ENCODE measurements at regions not wholly inside any gene's neighbourhood (a gene's known extent, or its start where the extent isn't known, plus 50 kb on each side); places are given as distances from the start of the nearest gene placed in this dataset.
A peak's percentile ranks its signal among the peaks of the same experiment; 100 is the strongest.

- peak; percentile 28 for DNase-seq
- ATAC-seq (ENCODE audit: poor library complexity): no peak
- intact Hi-C loops (cut with DNase I): no loop called here
These were observed 72.1 kb upstream of the CTDP1 start for GRCh38 chr18:79607361-79607952.

GRCh38 chr18:79608069-79608468 is 71.5 kb upstream of the CTDP1 start:
- ATAC-seq (ENCODE audit: poor library complexity) (no peak), DNase-seq (peak; percentile 6)
- intact Hi-C loops (cut with DNase I): no loop called here

DNA sequence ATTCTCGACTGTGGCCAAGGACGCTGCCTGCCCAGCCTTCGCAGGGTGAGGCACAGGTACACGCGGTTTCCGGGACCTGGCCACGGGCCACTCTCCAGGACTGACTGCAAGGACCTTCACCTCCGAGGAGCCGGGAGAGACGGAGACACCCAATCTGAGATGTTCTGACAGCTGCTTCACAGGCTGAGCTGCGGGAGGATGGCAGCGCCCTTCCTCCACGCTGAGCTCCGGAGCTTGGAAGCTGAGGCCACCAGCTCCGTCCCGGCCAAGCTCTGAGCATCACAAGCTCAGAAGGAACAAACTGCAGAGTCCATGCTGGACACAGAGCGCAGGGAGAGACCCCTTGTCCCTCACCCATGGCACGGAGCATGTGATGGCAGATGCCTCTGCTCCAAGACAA is 71.1 kb upstream of the CTDP1 start:
- ATAC-seq (ENCODE audit: poor library complexity) (no peak), DNase-seq (peak; percentile 35)
- intact Hi-C loops (cut with DNase I): no loop called here

- intact Hi-C loops (cut with DNase I): no loop called here
- DNase-seq: peak; percentile 18
- no peak for ATAC-seq (ENCODE audit: poor library complexity)
These were observed 70.6 kb upstream of the CTDP1 start for GRCh38 chr18:79608999-79609461.

DNA sequence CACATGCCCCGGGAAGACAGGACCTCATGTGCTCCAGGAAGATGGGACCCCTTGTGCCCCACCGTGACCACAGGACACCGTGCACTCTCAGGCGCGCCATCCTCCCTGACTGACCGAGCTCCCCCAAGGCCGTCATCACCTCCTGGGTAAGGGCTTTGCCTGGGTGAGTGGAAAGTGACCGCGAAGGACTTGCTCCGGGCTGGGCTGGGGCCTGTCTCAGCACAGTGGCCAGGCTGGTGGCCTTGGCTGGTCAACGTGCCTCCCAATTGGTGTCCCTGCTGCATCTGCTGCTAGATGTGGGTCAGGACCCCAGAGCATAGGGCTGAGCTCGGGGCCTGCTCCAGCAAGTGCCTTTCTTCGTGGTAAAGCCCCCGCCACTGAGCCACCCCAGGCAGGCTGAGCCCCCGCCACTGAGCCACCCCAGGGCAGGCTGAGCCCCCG is 69.7 kb upstream of the CTDP1 start:
- ATAC-seq (ENCODE audit: poor library complexity) (no peak), DNase-seq (peak; percentile 32)
- intact Hi-C loops (cut with DNase I): no loop called here

GRCh38 chr18:79610461-79611039 is 69.1 kb upstream of the CTDP1 start:
- intact Hi-C loops (cut with DNase I): no loop called here
- DNase-seq (peak; percentile 34), ATAC-seq (ENCODE audit: poor library complexity) (no peak)

DNA sequence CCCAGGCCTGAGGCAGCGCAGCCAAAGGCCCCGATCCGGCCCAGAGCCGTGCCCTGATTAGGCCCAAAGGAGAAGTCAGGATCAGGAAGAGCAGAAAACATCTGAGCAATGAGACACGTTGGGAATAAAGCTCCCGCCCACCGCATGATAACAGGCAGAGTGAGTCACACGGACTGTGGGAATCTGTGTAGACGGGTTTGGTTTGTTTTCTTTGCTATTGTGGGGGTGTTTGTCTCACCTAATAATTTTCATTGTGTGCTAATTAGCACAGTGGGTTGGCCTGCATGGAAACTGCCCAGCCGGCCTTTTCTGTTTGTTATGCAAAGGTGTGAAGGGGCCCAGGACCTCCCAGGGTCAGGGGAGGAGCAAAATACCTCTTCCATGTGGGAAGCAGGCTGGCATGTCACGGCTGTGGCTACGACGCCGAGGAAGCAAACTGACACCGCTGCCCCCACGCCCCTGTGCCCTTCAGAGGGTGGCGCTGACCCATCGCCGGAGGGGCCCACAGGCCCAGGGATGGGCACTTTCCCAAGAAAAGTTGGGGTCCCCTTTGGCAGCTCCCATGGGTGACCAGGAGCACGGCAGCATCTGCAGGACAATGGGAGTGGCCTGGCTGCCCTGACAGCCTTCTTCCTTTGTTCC is 68.4 kb upstream of the CTDP1 start:
- DNase-seq (peak; percentile 55), ATAC-seq (ENCODE audit: poor library complexity) (peak; percentile 66)
- intact Hi-C loops (cut with DNase I): no loop called here

DNA sequence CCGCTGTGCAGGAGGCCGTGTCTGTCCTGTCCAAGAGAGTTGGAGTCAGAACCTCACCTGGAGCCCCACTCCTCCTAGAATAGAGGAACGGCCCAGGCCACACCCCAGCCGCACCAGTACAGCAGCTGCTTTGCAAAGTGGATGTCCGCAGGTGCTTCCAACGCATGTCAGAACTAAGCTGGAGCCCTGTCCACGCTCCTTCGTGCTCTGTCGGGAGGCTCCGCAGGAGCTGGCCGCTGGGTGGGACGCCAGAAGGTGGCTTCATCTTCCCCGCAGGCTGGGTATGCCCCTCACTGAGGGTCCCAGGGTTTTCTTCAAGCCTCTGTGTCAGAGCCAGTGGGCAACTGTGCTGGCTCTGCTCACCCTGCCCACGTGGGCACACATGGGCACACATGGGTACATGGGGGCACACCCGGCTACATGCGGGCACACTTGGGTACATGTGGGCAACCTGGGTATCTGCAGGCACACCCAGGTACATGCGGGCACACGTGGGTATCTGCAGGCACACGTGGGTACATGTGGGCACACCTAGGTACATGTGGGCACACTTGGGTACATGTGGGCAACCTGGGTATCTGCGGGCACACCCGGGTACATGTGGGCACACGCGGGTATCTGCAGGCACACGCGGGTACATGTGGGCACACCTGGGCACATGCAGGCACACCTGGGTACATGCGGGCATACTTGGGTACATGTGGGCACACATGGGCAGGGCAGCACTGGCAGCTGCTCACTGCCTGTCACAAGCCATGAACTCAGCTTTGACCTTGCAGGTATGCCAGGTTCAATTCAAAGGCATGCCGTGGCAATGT is 67.1 kb upstream of the CTDP1 start:
- intact Hi-C loops (cut with DNase I): no loop called here
- DNase-seq (peak; percentile 24), ATAC-seq (ENCODE audit: poor library complexity) (no peak)

GRCh38 chr18:79613186-79613931 is 66.2 kb upstream of the CTDP1 start:
- intact Hi-C loops (cut with DNase I): no loop called here
- DNase-seq: peak; percentile 34

GRCh38 chr18:79614211-79614955 is 65.2 kb upstream of the CTDP1 start:
- intact Hi-C loops (cut with DNase I): no loop called here
- DNase-seq: peak; percentile 27
- no peak for ATAC-seq (ENCODE audit: poor library complexity)

More at GRCh38 chr18:79613186-79613931, 66.2 kb upstream of the CTDP1 start:
- ATAC-seq (ENCODE audit: poor library complexity): no peak

GRCh38 chr18:79615091-79615490 is 64.5 kb upstream of the CTDP1 start:
- intact Hi-C loops (cut with DNase I): no loop called here
- DNase-seq: peak; percentile 6
- no peak for ATAC-seq (ENCODE audit: poor library complexity)

- ATAC-seq (ENCODE audit: poor library complexity) (no peak), DNase-seq (peak; percentile 17)
- intact Hi-C loops (cut with DNase I): no loop called here
These were observed 64.0 kb upstream of the CTDP1 start for GRCh38 chr18:79615586-79615985.

GRCh38 chr18:79616651-79617510 is 62.7 kb upstream of the CTDP1 start:
- DNase-seq (no peak), ATAC-seq (ENCODE audit: poor library complexity) (peak; percentile 51)
- intact Hi-C loops (cut with DNase I): no loop called here

GRCh38 chr18:79617511-79618500 is 61.8 kb upstream of the CTDP1 start:
- DNase-seq: no peak
- intact Hi-C loops (cut with DNase I): no loop called here
- no peak for ATAC-seq (ENCODE audit: poor library complexity)

DNA sequence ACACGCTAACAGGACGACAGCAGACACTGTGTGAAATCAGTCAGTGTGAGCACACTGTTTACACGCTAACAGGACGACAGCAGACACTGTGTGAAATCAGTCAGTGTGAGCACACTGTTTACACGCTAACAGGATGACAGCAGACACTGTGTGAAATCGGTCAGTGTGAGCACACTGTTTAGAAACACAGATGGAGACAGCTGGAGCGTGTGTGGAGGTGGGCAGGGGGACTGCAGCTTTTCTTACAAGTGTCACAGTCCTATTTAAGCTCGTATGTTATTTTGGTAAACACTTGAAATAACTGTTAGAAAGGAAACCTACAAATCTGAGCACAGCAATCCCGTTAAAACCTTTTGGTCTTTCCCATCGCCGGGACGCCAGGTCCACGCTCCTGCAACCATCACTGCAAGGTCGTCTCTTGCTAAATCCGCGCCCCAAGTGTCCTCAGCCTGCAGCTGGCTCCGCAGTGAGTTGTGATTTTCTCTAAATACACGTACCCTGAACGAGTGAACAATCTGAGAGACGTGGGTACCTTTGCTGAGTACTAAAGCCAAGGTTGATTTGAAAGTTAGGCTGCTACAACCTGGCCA is 58.9 kb upstream of the CTDP1 start:
- DNase-seq (no peak), ATAC-seq (ENCODE audit: poor library complexity) (no peak)
- intact Hi-C loops (cut with DNase I): no loop called here

- ATAC-seq (ENCODE audit: poor library complexity) (no peak), DNase-seq (no peak)
These were observed 58.1 kb upstream of the CTDP1 start for GRCh38 chr18:79621501-79621900.

More at GRCh38 chr18:79621501-79621900, 58.1 kb upstream of the CTDP1 start:
- intact Hi-C loops (cut with DNase I): no loop called here

Data from Right ventricle myocardium superior (tissue), 1 donor.